ENCODE measurements at regions not wholly inside any gene's neighbourhood (a gene's known extent, or its start where the extent isn't known, plus 50 kb on each side); places are given as distances from the start of the nearest gene placed in this dataset.

DNA sequence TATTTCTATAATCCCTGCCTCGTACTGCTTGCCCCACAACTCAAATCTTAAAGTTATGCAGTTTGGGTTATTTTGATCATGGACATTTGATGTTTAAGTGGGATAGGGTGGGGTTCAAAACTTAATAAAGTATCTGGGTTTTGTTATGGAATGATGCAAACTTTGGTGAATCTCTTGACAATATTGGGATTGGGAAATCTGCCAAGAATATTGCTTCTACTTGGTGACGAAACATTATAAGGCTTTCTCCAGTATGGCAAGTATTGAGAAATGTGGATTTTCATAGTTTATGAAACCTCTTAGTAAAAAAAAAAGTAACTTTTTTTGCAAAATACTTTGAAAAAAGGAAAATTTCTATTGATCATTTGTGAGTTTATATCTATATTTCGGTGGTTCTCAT is 130.8 kb upstream of the SFRP2 start:
- H3K36me3 ChIP-seq: no peaks in the 10 kb centered on the region
- TF ChIP-seq, protein P1, sequence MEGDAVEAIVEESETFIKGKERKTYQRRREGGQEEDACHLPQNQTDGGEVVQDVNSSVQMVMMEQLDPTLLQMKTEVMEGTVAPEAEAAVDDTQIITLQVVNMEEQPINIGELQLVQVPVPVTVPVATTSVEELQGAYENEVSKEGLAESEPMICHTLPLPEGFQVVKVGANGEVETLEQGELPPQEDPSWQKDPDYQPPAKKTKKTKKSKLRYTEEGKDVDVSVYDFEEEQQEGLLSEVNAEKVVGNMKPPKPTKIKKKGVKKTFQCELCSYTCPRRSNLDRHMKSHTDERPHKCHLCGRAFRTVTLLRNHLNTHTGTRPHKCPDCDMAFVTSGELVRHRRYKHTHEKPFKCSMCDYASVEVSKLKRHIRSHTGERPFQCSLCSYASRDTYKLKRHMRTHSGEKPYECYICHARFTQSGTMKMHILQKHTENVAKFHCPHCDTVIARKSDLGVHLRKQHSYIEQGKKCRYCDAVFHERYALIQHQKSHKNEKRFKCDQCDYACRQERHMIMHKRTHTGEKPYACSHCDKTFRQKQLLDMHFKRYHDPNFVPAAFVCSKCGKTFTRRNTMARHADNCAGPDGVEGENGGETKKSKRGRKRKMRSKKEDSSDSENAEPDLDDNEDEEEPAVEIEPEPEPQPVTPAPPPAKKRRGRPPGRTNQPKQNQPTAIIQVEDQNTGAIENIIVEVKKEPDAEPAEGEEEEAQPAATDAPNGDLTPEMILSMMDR (IDR thresholded peaks at IDR 0.05; ENCODE audit: low read depth, low read length): no peak
- no peak overlapping the region for H3K27ac ChIP-seq
- H3K4me1 ChIP-seq (ENCODE audit: low read depth): no peaks in the 10 kb centered on the region
- peak in 1 of 2 donors; percentile 1 for DNase-seq (ENCODE audit: low read depth in 1 of 2, low spot score in 1 of 2)
- no peaks in the 10 kb centered on the region for H3K9me3 ChIP-seq (ENCODE audit: low read depth)
- H3K4me3 ChIP-seq: no peak overlapping the region
- no peaks in the 10 kb centered on the region for H3K27me3 ChIP-seq

GRCh38 chr4:153916273-153916755 is 127.4 kb upstream of the SFRP2 start:
- H3K9me3 ChIP-seq (ENCODE audit: low read depth): no peaks in the 10 kb centered on the region
- H3K4me3 ChIP-seq: no peak overlapping the region
- no peaks in the 10 kb centered on the region for H3K27me3 ChIP-seq
- TF ChIP-seq, protein P1 (IDR thresholded peaks at IDR 0.05; ENCODE audit: low read depth, low read length): no peak
- no peaks in the 10 kb centered on the region for H3K36me3 ChIP-seq
- H3K27ac ChIP-seq: no peak overlapping the region
- DNase-seq (ENCODE audit: low read depth in 1 of 2, low spot score in 1 of 2): no peak
- H3K4me1 ChIP-seq (ENCODE audit: low read depth): no peaks in the 10 kb centered on the region

DNA sequence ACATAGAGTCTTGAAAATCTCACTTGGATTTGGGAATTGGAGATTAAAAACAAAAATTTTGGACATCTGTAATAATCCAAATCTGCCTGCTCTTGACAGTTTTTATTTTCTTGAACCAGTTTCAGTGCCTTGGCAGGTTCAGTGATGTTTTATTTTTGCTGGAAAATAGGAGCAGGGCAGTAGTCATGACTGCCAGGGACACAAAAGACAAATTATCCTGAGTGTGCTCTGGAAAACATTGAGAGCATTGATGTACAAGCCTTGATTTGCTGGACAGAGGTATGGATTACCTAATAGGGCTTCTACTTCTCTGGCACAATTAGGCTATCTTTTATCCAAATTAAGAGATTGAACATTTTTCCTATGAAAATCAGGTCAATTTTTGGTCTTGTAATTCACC is 123.4 kb upstream of the SFRP2 start:
- TF ChIP-seq, protein P1 (IDR thresholded peaks at IDR 0.05; ENCODE audit: low read depth, low read length): no peak
- no peaks in the 10 kb centered on the region for H3K36me3 ChIP-seq
- H3K27ac ChIP-seq: no peak overlapping the region
- H3K27me3 ChIP-seq: no peaks in the 10 kb centered on the region
- H3K9me3 ChIP-seq (ENCODE audit: low read depth): no peaks in the 10 kb centered on the region
- no peak for DNase-seq (ENCODE audit: low read depth in 1 of 2, low spot score in 1 of 2)
- no peak overlapping the region for H3K4me3 ChIP-seq
- no peaks in the 10 kb centered on the region for H3K4me1 ChIP-seq (ENCODE audit: low read depth)

DNA sequence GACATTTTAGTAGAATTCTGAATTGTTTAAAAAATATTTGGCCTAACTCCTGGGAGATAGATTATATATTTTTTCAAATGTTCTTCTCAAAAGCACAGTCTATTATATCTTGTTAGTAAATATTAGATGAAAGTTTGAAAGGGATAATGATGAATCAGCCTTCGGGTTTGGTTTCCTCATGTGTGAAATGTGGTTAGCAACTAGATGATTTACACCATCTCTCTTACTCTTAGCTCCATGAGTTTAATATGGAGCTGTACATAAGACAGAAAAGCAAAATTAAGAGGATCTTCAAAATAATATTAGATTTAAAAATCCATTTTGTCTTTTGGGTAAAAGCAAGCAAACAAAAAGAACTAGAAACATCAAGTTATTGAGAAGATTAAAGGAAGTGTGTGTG is 120.8 kb upstream of the SFRP2 start:
- no peak overlapping the region for H3K4me3 ChIP-seq
- TF ChIP-seq, protein P1 (IDR thresholded peaks at IDR 0.05; ENCODE audit: low read depth, low read length): no peak

GRCh38 chr4:153906231-153906630 is 117.3 kb upstream of the SFRP2 start:
- TF ChIP-seq, protein P1 (IDR thresholded peaks at IDR 0.05; ENCODE audit: low read depth, low read length): no peak
- Histone ChIP-seq H3K4me1 (ENCODE audit: low read depth) (no peaks in the 10 kb centered on the region), H3K27me3 (no peaks in the 10 kb centered on the region), H3K4me3 (no peak overlapping the region), H3K36me3 (no peaks in the 10 kb centered on the region), H3K27ac (no peak overlapping the region), H3K9me3 (ENCODE audit: low read depth) (no peaks in the 10 kb centered on the region)
- DNase-seq (ENCODE audit: low read depth in 1 of 2, low spot score in 1 of 2): no peak

More for the DNA sequence above, 120.8 kb upstream of the SFRP2 start:
- H3K4me1 ChIP-seq (ENCODE audit: low read depth): no peaks in the 10 kb centered on the region
- DNase-seq (ENCODE audit: low read depth in 1 of 2, low spot score in 1 of 2): no peak
- no peaks in the 10 kb centered on the region for H3K9me3 ChIP-seq (ENCODE audit: low read depth)
- H3K27ac ChIP-seq: no peak overlapping the region
- no peaks in the 10 kb centered on the region for H3K36me3 ChIP-seq
- no peaks in the 10 kb centered on the region for H3K27me3 ChIP-seq

DNA sequence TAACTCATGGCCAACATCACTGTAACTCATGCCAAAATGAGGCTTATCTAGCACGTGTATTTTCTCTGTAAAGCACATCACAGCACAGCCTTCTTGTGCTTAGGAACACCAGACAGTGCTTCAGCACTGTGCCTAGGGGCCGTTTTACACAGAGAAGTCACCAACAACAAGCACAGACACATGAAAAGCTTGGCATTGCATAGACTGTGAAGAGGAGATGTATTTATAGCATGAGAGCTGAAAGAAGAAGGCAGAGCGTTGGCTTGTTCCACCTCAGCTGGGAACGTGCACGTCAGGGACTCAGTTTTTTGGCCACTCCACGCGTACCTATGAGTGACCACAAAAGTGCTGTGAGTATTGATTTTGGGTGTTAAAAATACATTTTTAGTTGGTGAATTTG is 116.3 kb upstream of the SFRP2 start:
- peak in 1 of 2 donors; percentile 17 for DNase-seq (ENCODE audit: low read depth in 1 of 2, low spot score in 1 of 2)
- Histone ChIP-seq H3K27ac (no peak overlapping the region), H3K9me3 (ENCODE audit: low read depth) (no peaks in the 10 kb centered on the region), H3K27me3 (no peaks in the 10 kb centered on the region), H3K4me3 (no peak overlapping the region), H3K36me3 (no peaks in the 10 kb centered on the region), H3K4me1 (ENCODE audit: low read depth) (no peaks in the 10 kb centered on the region)
- TF ChIP-seq, protein P1 (IDR thresholded peaks at IDR 0.05; ENCODE audit: low read depth, low read length): no peak

Data from cardiac muscle cell (in vitro differentiated cells and primary cell).